GM12875 (cell line): ENCODE measurements at regions not wholly inside any gene's neighbourhood (a gene's known extent, or its start where the extent isn't known, plus 50 kb on each side); places are given as distances from the start of the nearest gene placed in this dataset.

Source experiments
- H3K4me3 ChIP-seq: one replicate; pipeline ENCODE4 v1.5.1; 2011; ENCODE audit warnings: low read depth, low read length, control low read depth
- TF ChIP-seq, protein P1 (sequence below): IDR thresholded peaks from 2 replicates; pipeline ENCODE4 v1.5.1; 2011; ENCODE audit warnings: low read depth, mild to moderate bottlenecking, control low read depth, inconsistent platforms, low read length, moderate library complexity, borderline replicate concordance; ENCODE audit not compliant: insufficient read depth

DNA sequence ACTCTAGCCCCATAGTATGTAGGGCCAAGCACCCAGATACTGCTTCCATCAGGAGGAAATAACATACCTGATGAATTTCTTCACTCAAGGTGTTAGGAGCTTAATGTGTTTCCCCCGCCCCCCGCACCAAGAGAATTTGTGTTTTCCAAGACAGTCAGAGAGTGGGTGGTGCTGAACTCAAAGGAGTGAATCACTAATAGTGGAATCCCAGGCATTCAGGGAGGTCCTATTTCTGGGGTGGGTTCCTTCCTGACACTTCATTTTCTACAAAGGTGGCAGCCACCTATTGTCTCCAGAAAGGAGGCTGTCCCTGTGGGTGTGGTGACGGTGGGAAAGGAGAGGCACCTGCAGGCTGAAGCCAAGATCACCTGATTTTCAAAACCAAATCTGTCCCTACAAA lies 50.8 kb upstream of the ELF5 start:
- TF ChIP-seq, protein P1, sequence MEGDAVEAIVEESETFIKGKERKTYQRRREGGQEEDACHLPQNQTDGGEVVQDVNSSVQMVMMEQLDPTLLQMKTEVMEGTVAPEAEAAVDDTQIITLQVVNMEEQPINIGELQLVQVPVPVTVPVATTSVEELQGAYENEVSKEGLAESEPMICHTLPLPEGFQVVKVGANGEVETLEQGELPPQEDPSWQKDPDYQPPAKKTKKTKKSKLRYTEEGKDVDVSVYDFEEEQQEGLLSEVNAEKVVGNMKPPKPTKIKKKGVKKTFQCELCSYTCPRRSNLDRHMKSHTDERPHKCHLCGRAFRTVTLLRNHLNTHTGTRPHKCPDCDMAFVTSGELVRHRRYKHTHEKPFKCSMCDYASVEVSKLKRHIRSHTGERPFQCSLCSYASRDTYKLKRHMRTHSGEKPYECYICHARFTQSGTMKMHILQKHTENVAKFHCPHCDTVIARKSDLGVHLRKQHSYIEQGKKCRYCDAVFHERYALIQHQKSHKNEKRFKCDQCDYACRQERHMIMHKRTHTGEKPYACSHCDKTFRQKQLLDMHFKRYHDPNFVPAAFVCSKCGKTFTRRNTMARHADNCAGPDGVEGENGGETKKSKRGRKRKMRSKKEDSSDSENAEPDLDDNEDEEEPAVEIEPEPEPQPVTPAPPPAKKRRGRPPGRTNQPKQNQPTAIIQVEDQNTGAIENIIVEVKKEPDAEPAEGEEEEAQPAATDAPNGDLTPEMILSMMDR, result no peak
- H3K4me3 ChIP-seq, result no peak overlapping the region

DNA sequence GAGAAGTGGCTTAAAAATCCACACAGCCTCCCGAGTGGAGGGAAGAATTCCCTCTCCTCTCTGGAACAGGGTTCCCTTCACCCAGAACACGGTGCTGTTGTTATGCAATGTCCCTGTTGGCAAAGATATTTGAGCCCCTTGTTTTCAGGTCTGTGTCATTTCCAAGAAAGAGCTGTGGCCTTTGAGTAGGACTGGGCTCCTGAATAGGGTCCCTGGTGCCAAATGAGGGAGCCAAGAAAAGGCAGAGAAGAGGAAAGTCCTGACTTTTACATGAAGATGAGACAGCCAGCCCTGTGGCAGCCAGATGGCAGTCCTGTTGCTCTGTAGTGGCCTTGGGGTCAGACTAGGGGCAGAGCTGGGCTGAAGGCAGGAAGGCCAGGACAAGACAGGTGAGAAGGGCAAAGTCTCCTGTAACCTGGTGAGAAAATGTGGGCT lies 51.2 kb upstream of the ELF5 start:
- TF ChIP-seq, protein P1, result no peak
- no peak overlapping the region for H3K4me3 ChIP-seq

DNA sequence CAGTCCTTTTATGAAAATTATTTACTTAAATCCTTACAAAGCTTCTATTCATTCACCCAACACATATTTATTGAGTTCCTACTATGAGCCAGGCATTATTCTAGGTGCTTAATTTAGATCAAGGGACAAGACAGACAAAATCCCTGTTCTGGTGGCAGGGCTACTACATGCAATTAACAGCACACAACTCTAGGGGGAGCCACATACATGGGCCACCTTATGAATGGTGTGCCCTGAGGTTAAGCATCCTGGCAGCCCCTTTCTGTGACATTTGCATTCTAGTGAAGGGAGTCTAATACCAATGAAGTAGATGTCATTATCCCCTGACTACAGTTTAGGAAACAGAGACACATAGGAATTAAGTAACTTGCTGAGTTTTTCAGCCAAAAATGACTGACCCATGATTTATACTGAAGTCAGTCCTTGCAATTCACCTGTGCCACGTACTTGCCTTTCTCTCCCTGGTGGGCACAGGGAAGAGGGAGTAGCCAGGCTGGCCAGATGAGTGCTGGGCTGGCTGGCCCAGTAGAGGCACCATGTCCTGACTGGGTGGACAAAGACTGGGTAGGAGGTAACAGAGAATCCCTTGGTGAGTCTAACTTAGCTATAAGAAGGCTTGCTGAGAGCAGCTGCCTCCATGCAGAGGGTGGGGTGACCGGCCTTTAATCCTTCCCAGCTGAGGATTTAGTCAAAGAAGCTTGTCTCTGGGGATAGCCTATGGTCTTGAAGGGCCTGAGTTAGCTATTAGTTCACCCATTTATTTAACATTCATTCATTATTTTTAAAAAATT lies 52.0 kb upstream of the ELF5 start:
- TF ChIP-seq, protein P1, result peak; percentile 66; the same call in 1 of the 2 replicates
- no peak overlapping the region for H3K4me3 ChIP-seq

- H3K4me3 ChIP-seq, result no peak overlapping the region
- TF ChIP-seq, protein P1, result no peak
Observed at GRCh38 chr11:34566208-34566551, 52.6 kb upstream of the ELF5 start.

GRCh38 chr11:34566736-34567135 lies 53.1 kb upstream of the ELF5 start:
- TF ChIP-seq, protein P1, result no peak
- H3K4me3 ChIP-seq, result no peak overlapping the region

- TF ChIP-seq, protein P1, result no peak
- H3K4me3 ChIP-seq, result no peak overlapping the region
Observed at GRCh38 chr11:34567733-34568132, 53.2 kb upstream of the EHF start.

DNA sequence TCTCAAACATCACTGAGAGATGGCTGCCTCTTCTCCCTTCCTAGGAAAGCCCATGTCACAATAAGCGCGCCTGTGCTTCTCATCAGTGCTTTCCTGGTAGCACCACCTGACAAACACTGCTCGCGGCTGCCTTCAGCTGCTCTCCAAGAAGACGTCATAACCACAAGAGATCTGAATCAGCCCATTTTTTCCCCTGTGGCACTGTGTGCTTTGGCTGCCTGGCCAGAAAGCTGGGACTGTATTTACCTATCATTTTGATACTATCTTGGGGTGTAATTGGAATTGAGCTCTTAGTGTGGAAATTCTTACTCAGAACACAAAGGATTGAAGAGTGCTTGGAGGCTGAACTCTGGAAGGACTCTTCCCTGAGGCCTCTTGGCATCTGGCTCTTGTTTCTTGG lies 50.3 kb upstream of the EHF start:
- TF ChIP-seq, protein P1, result no peak
- H3K4me3 ChIP-seq, result no peak overlapping the region
